ENCODE measurements at regions not wholly inside any gene's neighbourhood (a gene's known extent, or its start where the extent isn't known, plus 50 kb on each side); places are given as distances from the start of the nearest gene placed in this dataset.

DNA sequence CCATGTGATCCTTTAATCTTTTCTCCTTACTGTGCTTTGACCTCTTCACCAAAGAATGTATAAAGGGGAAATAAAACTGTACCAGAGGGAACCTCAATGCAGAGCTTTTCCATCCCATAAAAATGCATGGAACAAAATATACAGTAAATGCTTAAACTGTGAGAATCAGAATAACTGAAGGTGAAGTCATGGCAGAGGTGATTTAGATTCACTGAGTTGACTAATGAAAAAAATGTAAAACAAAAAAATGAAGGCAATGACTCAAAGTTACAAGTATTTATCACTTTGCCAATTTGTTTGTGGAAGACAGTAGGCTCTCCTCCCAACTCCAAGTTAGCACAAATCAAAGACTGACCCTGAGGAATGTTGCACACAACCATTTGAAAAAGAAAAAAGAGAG lies 1331.6 kb upstream of the SORCS1 start:
- Histone ChIP-seq H3K4me1 (ENCODE audit: control insufficient read depth in 2 of 2, insufficient read depth in 2 of 2, low read length in 2 of 2) (no peaks in the 10 kb centered on the region), H3K36me3 (ENCODE audit: control insufficient read depth in 2 of 2, insufficient read depth in 2 of 2, low read length in 1 of 2) (no peaks in the 10 kb centered on the region), H3K27ac (ENCODE audit: low read depth in 1 of 2, low read length in 1 of 2) (no peak overlapping the region), H3K9me3 (ENCODE audit: control insufficient read depth in 2 of 2, insufficient read depth in 1 of 2, low read length in 1 of 2) (no peaks in the 10 kb centered on the region), H3K27me3 (ENCODE audit: control insufficient read depth in 2 of 2, insufficient read depth in 1 of 2, low read length in 1 of 2) (no peaks in the 10 kb centered on the region), H3K4me3 (ENCODE audit: low read length in 2 of 2) (no peak overlapping the region)
- no peak for DNase-seq (ENCODE audit: low read depth in 6 of 9, low spot score in 9 of 9)

DNA sequence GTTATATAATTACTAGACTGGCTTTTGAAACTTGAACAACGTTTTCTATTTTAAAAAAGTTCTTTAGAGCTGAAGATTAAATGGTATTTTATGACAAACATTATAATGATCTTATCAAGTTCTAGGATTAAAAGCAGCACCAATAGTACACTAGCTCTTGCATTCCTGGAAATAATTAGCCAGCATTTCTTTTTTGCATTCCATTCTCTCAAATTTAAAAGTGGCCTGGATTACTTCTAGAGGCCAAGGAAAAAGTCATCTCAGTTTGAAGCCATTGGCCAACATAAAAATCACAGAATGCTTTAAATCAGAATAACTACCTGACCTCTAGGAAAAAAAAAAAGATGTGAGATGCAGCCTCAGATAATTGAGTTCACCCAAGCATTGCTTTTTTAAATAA lies 1326.4 kb upstream of the SORCS1 start:
- no peaks in the 10 kb centered on the region for H3K4me1 ChIP-seq (ENCODE audit: control insufficient read depth in 2 of 2, insufficient read depth in 2 of 2, low read length in 2 of 2)
- WGBS, result 68% methylated on average over 1 of the region's 1 CpG
- DNase-seq (ENCODE audit: low read depth in 6 of 9, low spot score in 9 of 9), result no peak

DNA sequence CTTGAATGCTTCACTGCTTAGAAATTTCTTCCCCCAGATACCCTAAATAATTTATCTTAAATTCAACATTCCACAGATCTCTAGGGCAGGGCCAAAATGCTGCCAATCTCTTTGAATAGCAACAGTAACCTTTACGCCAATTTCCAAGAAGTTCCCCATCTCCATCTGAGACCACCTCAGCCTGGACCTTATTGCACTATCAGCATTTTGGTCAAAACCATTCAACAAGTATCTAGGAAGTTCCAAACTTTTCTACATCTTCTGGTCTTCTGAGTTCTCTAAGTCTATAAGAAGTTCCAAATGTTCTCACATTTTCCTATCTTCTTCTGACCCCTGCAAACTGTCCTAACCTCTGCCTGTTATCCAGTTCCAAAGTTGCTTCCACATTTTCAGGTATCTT lies 1306.9 kb upstream of the SORCS1 start:
- H3K36me3 ChIP-seq (ENCODE audit: control insufficient read depth in 2 of 2, insufficient read depth in 2 of 2, low read length in 1 of 2), result no peaks in the 10 kb centered on the region
- 98% methylated on average over 1 of the region's 1 CpG for WGBS
- H3K4me1 ChIP-seq (ENCODE audit: control insufficient read depth in 2 of 2, insufficient read depth in 2 of 2, low read length in 2 of 2), result no peaks in the 10 kb centered on the region
- no peak overlapping the region for H3K27ac ChIP-seq (ENCODE audit: low read depth in 1 of 2, low read length in 1 of 2)
- peaks cover 2 to 3% of the 10 kb centered on the region in 2 donors for H3K27me3 ChIP-seq (ENCODE audit: control insufficient read depth in 2 of 2, insufficient read depth in 1 of 2, low read length in 1 of 2)
- DNase-seq (ENCODE audit: low read depth in 6 of 9, low spot score in 9 of 9), result no peak
- H3K4me3 ChIP-seq (ENCODE audit: low read length in 2 of 2), result no peak overlapping the region
- peaks cover 0 to 7% of the 10 kb centered on the region in 2 donors for H3K9me3 ChIP-seq (ENCODE audit: control insufficient read depth in 2 of 2, insufficient read depth in 1 of 2, low read length in 1 of 2)

More for the DNA sequence above, 1326.4 kb upstream of the SORCS1 start:
- Histone ChIP-seq H3K4me3 (ENCODE audit: low read length in 2 of 2) (no peak overlapping the region), H3K36me3 (ENCODE audit: control insufficient read depth in 2 of 2, insufficient read depth in 2 of 2, low read length in 1 of 2) (no peaks in the 10 kb centered on the region), H3K9me3 (ENCODE audit: control insufficient read depth in 2 of 2, insufficient read depth in 1 of 2, low read length in 1 of 2) (no peaks in the 10 kb centered on the region), H3K27me3 (ENCODE audit: control insufficient read depth in 2 of 2, insufficient read depth in 1 of 2, low read length in 1 of 2) (no peaks in the 10 kb centered on the region), H3K27ac (ENCODE audit: low read depth in 1 of 2, low read length in 1 of 2) (no peak overlapping the region)

DNA sequence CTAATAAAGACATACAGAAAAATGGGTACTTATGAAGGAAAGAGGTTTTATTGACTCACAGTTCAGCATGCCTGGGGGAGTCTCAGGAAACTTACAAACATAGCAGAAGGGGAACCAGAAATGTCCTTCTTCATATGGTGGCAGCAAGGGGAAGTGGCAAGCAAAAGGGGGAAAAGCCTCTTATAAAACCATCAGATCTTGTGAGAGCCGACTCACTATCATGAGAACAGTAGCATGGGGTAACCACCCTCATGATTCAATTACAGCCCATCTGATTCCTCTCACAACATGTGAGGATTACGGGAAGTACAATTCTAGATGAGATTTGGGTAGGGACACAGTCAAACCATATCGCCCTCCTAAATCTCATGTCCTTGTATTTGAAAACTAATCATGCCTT lies 1305.4 kb upstream of the SORCS1 start:
- DNase-seq (ENCODE audit: low read depth in 6 of 9, low spot score in 9 of 9), result no peak
- H3K4me1 ChIP-seq (ENCODE audit: control insufficient read depth in 2 of 2, insufficient read depth in 2 of 2, low read length in 2 of 2), result no peaks in the 10 kb centered on the region
- H3K27ac ChIP-seq (ENCODE audit: low read depth in 1 of 2, low read length in 1 of 2), result no peak overlapping the region
- H3K36me3 ChIP-seq (ENCODE audit: control insufficient read depth in 2 of 2, insufficient read depth in 2 of 2, low read length in 1 of 2), result no peaks in the 10 kb centered on the region
- H3K27me3 ChIP-seq (ENCODE audit: control insufficient read depth in 2 of 2, insufficient read depth in 1 of 2, low read length in 1 of 2), result peaks cover 11 to 14% of the 10 kb centered on the region in 2 donors
- 61% methylated on average over 3 of the region's 3 CpGs for WGBS
- H3K4me3 ChIP-seq (ENCODE audit: low read length in 2 of 2), result no peak overlapping the region
- H3K9me3 ChIP-seq (ENCODE audit: control insufficient read depth in 2 of 2, insufficient read depth in 1 of 2, low read length in 1 of 2), result peaks cover 0 to 7% of the 10 kb centered on the region in 2 donors

DNA sequence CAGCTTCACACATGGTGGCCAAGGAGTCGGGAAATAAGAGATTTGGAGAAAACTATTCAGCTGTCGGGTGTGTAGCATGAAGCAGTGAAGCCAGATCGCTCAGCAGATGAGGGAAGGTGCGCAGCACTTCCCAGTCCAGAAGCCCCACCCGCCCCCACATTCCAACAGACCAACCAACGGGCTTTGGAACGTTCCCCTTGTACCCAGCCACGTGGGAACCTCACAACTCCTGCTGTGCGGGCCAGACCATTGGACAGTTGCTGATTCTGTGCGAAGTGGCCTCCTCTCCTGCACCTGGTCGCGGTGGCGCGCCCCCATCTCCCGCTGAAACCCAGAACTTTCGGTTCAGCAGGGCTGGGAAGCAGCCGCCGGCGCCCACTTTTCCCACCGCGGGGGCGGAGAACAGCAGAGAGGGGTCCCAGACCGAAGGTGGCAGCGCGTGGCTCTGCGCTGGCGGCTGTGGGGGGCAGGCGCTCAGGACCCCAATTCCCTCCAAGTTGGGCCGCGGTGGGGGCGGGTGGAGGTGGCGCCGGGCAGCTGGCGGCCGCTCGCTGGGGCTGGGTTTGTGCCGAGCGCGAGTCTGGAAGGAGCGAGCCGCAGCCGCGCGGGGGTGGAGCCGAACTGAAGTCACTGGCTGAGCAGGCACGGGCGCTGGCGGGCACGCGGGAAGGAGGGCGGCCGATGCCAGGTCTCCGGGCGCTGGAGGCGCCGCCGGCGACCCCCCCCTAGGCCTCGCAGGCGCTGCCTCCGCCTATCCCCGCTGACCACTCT lies 1301.5 kb upstream of the SORCS1 start:
- H3K4me1 ChIP-seq (ENCODE audit: control insufficient read depth in 2 of 2, insufficient read depth in 2 of 2, low read length in 2 of 2), result no peaks in the 10 kb centered on the region
- no peaks in the 10 kb centered on the region for H3K36me3 ChIP-seq (ENCODE audit: control insufficient read depth in 2 of 2, insufficient read depth in 2 of 2, low read length in 1 of 2)
- WGBS, result 6% methylated on average over 62 of the region's 62 CpGs

DNA sequence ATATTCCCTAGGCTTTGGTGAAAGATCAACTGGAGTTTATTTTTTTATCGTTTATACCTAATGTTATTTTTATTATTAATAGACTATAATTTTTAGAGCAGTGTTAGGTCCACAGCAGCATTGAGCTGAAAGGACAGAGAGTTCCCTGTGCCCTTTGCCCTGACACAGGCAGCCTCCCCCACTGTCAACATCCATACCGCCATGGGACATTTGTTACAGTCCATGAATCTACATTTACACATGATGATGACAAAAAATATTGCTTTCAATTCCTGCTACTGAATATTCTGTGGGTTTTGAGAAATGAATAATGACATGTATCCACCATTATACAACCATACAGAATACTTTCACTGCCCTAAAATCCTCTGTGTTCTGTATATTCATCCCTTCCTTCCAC lies 1297.5 kb upstream of the SORCS1 start:
- Histone ChIP-seq H3K27ac (ENCODE audit: low read depth in 1 of 2, low read length in 1 of 2) (no peak overlapping the region), H3K4me1 (ENCODE audit: control insufficient read depth in 2 of 2, insufficient read depth in 2 of 2, low read length in 2 of 2) (no peaks in the 10 kb centered on the region), H3K9me3 (ENCODE audit: control insufficient read depth in 2 of 2, insufficient read depth in 1 of 2, low read length in 1 of 2) (no peaks in the 10 kb centered on the region), H3K27me3 (ENCODE audit: control insufficient read depth in 2 of 2, insufficient read depth in 1 of 2, low read length in 1 of 2) (peaks cover 11 to 14% of the 10 kb centered on the region in 2 donors), H3K36me3 (ENCODE audit: control insufficient read depth in 2 of 2, insufficient read depth in 2 of 2, low read length in 1 of 2) (no peaks in the 10 kb centered on the region), H3K4me3 (ENCODE audit: low read length in 2 of 2) (no peak overlapping the region)
- no peak for DNase-seq (ENCODE audit: low read depth in 6 of 9, low spot score in 9 of 9)
- 98% methylated on average over 2 of the region's 2 CpGs for WGBS

More for the DNA sequence above, 1301.5 kb upstream of the SORCS1 start:
- Histone ChIP-seq H3K9me3 (ENCODE audit: control insufficient read depth in 2 of 2, insufficient read depth in 1 of 2, low read length in 1 of 2) (peaks cover 0 to 6% of the 10 kb centered on the region in 2 donors), H3K27me3 (ENCODE audit: control insufficient read depth in 2 of 2, insufficient read depth in 1 of 2, low read length in 1 of 2) (peaks cover 11 to 14% of the 10 kb centered on the region in 2 donors), H3K27ac (ENCODE audit: low read depth in 1 of 2, low read length in 1 of 2) (no peak overlapping the region), H3K4me3 (ENCODE audit: low read length in 2 of 2) (peak overlapping the region in 1 of 2 donors; percentile 20)
- DNase-seq (ENCODE audit: low read depth in 6 of 9, low spot score in 9 of 9), result no peak

DNA sequence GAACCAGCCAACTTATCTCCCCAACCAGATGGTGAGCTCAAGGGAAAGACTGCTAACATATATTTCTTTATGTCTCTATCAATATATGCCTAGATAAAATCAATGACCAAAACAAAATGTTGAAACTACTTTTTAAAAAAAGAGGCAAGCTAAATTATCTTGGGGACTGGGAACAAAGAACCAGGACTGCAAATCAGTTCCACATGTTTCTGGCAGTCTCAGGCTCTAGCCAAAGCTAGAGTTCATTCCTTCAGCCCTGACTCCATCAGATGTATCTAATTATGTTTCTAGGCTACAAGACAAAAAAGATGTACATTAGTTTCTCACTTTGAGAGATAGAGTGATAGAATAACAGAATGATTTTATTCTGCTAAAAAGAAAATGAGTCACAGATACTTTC lies 1290.3 kb upstream of the SORCS1 start:
- DNase-seq (ENCODE audit: low read depth in 6 of 9, low spot score in 9 of 9), result no peak
- Histone ChIP-seq H3K4me1 (ENCODE audit: control insufficient read depth in 2 of 2, insufficient read depth in 2 of 2, low read length in 2 of 2) (no peaks in the 10 kb centered on the region), H3K27me3 (ENCODE audit: control insufficient read depth in 2 of 2, insufficient read depth in 1 of 2, low read length in 1 of 2) (no peaks in the 10 kb centered on the region), H3K9me3 (ENCODE audit: control insufficient read depth in 2 of 2, insufficient read depth in 1 of 2, low read length in 1 of 2) (no peaks in the 10 kb centered on the region), H3K27ac (ENCODE audit: low read depth in 1 of 2, low read length in 1 of 2) (no peak overlapping the region), H3K4me3 (ENCODE audit: low read length in 2 of 2) (no peak overlapping the region), H3K36me3 (ENCODE audit: control insufficient read depth in 2 of 2, insufficient read depth in 2 of 2, low read length in 1 of 2) (no peaks in the 10 kb centered on the region)

DNA sequence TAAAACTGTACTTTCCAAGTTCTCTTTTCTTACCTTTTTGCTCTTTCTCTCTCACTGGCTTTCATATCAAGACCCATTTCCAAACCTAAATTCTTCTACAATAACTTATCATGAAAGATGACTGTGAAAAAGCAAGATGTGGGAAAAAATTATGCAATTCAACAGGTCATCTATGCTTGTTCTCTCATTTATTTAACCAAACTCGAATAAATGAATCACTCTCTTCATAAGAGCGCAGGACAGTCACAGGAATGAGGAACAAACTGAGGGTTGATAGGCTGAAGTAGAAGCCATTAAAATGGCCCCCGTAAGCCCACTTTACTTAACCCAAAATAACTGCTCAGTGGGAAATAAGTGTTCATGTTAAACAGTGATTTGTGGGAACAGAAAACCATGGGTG lies 1289.7 kb upstream of the SORCS1 start:
- H3K9me3 ChIP-seq (ENCODE audit: control insufficient read depth in 2 of 2, insufficient read depth in 1 of 2, low read length in 1 of 2), result no peaks in the 10 kb centered on the region
- H3K27ac ChIP-seq (ENCODE audit: low read depth in 1 of 2, low read length in 1 of 2), result no peak overlapping the region
- DNase-seq (ENCODE audit: low read depth in 6 of 9, low spot score in 9 of 9), result no peak
- no peak overlapping the region for H3K4me3 ChIP-seq (ENCODE audit: low read length in 2 of 2)
- no peaks in the 10 kb centered on the region for H3K36me3 ChIP-seq (ENCODE audit: control insufficient read depth in 2 of 2, insufficient read depth in 2 of 2, low read length in 1 of 2)
- 90% methylated on average over 3 of the region's 3 CpGs for WGBS
- H3K4me1 ChIP-seq (ENCODE audit: control insufficient read depth in 2 of 2, insufficient read depth in 2 of 2, low read length in 2 of 2), result no peaks in the 10 kb centered on the region
- no peaks in the 10 kb centered on the region for H3K27me3 ChIP-seq (ENCODE audit: control insufficient read depth in 2 of 2, insufficient read depth in 1 of 2, low read length in 1 of 2)

DNA sequence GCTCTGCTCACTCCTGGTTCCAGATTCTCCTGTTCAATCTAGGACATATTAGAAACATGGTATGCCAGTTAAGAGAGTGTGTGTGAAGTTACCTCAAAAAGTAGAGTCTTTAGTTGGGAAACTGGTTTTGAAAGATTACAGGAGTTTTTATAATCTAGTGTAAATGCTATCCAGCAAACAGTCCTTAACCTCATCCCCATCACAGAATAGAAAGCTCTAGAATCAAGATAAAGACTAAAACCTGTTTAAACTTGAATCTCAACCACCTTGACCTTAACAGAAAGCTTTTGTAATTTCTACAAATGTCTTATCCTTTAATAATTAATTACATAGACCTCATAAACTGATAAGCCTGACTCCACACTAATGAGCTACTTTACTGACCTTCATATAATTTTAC lies 1288.7 kb upstream of the SORCS1 start:
- Histone ChIP-seq H3K27me3 (ENCODE audit: control insufficient read depth in 2 of 2, insufficient read depth in 1 of 2, low read length in 1 of 2) (no peaks in the 10 kb centered on the region), H3K36me3 (ENCODE audit: control insufficient read depth in 2 of 2, insufficient read depth in 2 of 2, low read length in 1 of 2) (no peaks in the 10 kb centered on the region), H3K27ac (ENCODE audit: low read depth in 1 of 2, low read length in 1 of 2) (no peak overlapping the region), H3K4me1 (ENCODE audit: control insufficient read depth in 2 of 2, insufficient read depth in 2 of 2, low read length in 2 of 2) (no peaks in the 10 kb centered on the region), H3K4me3 (ENCODE audit: low read length in 2 of 2) (no peak overlapping the region), H3K9me3 (ENCODE audit: control insufficient read depth in 2 of 2, insufficient read depth in 1 of 2, low read length in 1 of 2) (no peaks in the 10 kb centered on the region)
- DNase-seq (ENCODE audit: low read depth in 6 of 9, low spot score in 9 of 9), result no peak
